ENCODE measurements at regions not wholly inside any gene's neighbourhood (a gene's known extent, or its start where the extent isn't known, plus 50 kb on each side); places are given as distances from the start of the nearest gene placed in this dataset.

- TF ChIP-seq ASH2L (IDR thresholded peaks at IDR 0.05; ENCODE audit: insufficient read length, low read depth, low read length), result no peak
These were observed 496.0 kb upstream of the THBS1 start (continued) for GRCh38 chr15:39084674-39085530.

- Histone ChIP-seq H3K9me3 (ENCODE audit: low read length) (no peaks in the 10 kb centered on the region), H3K4me3 (replicated peaks in 1 of 3; ENCODE audit: insufficient read depth in 1 of 3, low read depth in 2 of 3, low read length in 3 of 3) (no peak overlapping the region), H3K4me2 (ENCODE audit: low read depth, low read length) (no peak overlapping the region), H3K9ac (ENCODE audit: insufficient read depth, low read depth, low read length) (no peak overlapping the region), H4K20me1 (ENCODE audit: insufficient read depth, low read length) (no peaks in the 10 kb centered on the region), H2AFZ (ENCODE audit: low read length) (no peak overlapping the region), H3K27me3 (ENCODE audit: control insufficient read depth in 1 of 2, insufficient read depth in 2 of 2, low read length in 2 of 2) (no peaks in the 10 kb centered on the region), H3K27ac (ENCODE audit: extremely low read length, insufficient read depth, low read length) (no peak overlapping the region), H3K4me1 (ENCODE audit: insufficient read depth, low read length) (peaks cover 7% of the 10 kb centered on the region; the same call in 1 of the 2 replicates), H3K36me3 (replicated peaks in 1 of 2; ENCODE audit: control insufficient read depth in 1 of 2, insufficient read depth in 2 of 2, low read length in 2 of 2) (no peaks in the 10 kb centered on the region), H3K79me2 (ENCODE audit: insufficient read depth, low read length) (no peaks in the 10 kb centered on the region)
- FAIRE-seq (no peak), ATAC-seq (no peak), DNase-seq (ENCODE audit: low spot score) (no peak)
- BruUV-seq (replicated peaks), result no TSS peak
- in situ Hi-C loops (cut with HindIII; ENCODE audit: extremely low pct_ligation_motif_present, low pct_unique_long_range_greater_than_20kb), result no loop called here
- 24% methylated on average over 5 of the region's 5 CpGs for WGBS (ENCODE audit: low lambda C conversion rate)
- ChIA-PET POLR2A (no interaction called here), CTCF (ENCODE audit: low intra/inter-chr PET ratio, low total read pairs) (no interaction called here)
- TF ChIP-seq MNT (IDR thresholded peaks at IDR 0.05) (peak; percentile 25; the same call in 1 of the 2 replicates), ZNF792 (CRISPR knock-in tag; IDR thresholded peaks at IDR 0.05) (no peak)
- intact Hi-C loops (cut with micrococcal nuclease; ENCODE audit: unreplicated experiment), result no loop called here
These were observed 494.2 kb upstream of the THBS1 start for GRCh38 chr15:39086641-39087040.

- Histone ChIP-seq H3K4me1 (ENCODE audit: insufficient read depth, low read length) (peaks cover 7% of the 10 kb centered on the region; the same call in 1 of the 2 replicates), H3K9ac (ENCODE audit: insufficient read depth, low read depth, low read length) (no peak overlapping the region), H4K20me1 (ENCODE audit: insufficient read depth, low read length) (no peaks in the 10 kb centered on the region), H3K79me2 (ENCODE audit: insufficient read depth, low read length) (no peaks in the 10 kb centered on the region), H3K36me3 (replicated peaks in 1 of 2; ENCODE audit: control insufficient read depth in 1 of 2, insufficient read depth in 2 of 2, low read length in 2 of 2) (no peaks in the 10 kb centered on the region), H3K4me2 (ENCODE audit: low read depth, low read length) (no peak overlapping the region), H2AFZ (ENCODE audit: low read length) (no peak overlapping the region), H3K27ac (ENCODE audit: extremely low read length, insufficient read depth, low read length) (no peak overlapping the region), H3K9me3 (ENCODE audit: low read length) (no peaks in the 10 kb centered on the region), H3K4me3 (replicated peaks in 1 of 3; ENCODE audit: insufficient read depth in 1 of 3, low read depth in 2 of 3, low read length in 3 of 3) (no peak overlapping the region), H3K27me3 (ENCODE audit: control insufficient read depth in 1 of 2, insufficient read depth in 2 of 2, low read length in 2 of 2) (no peaks in the 10 kb centered on the region)
- DNase-seq (ENCODE audit: low spot score) (no peak), ATAC-seq (no peak), FAIRE-seq (no peak)
- intact Hi-C loops (cut with micrococcal nuclease; ENCODE audit: unreplicated experiment), result no loop called here
- POLR2A ChIA-PET, result no interaction called here
- no TSS peak for BruUV-seq (replicated peaks)
- 0% methylated on average over 1 of the region's 1 CpG for WGBS (ENCODE audit: low lambda C conversion rate)
- in situ Hi-C loops (cut with HindIII; ENCODE audit: extremely low pct_ligation_motif_present, low pct_unique_long_range_greater_than_20kb), result no loop called here
- CTCF ChIA-PET (ENCODE audit: low intra/inter-chr PET ratio, low total read pairs), result no interaction called here
- TF ChIP-seq RERE (CRISPR knock-in tag; IDR thresholded peaks at IDR 0.05; ENCODE audit: low read depth) (no peak), ZNF264 (CRISPR knock-in tag; IDR thresholded peaks at IDR 0.05) (no peak), SIN3B (IDR thresholded peaks at IDR 0.05; ENCODE audit: low read length) (no peak), RAD51 (IDR thresholded peaks at IDR 0.05; ENCODE audit: borderline replicate concordance) (no peak)
These were observed 492.7 kb upstream of the THBS1 start for GRCh38 chr15:39088156-39088555.
